ENCODE measurements at regions not wholly inside any gene's neighbourhood (a gene's known extent, or its start where the extent isn't known, plus 50 kb on each side); places are given as distances from the start of the nearest gene placed in this dataset.

- TF ChIP-seq CTCF (IDR thresholded peaks at IDR 0.05 in 4 of 5, conservative IDR thresholded peaks at IDR 0.05 in 1 of 5) (no peak), POLR2A (IDR thresholded peaks at IDR 0.05) (no peak)
- H3K9me3 ChIP-seq = no peaks in the 10 kb centered on the region
- in situ Hi-C loops (cut with MboI; ENCODE audit: low sequenced_read_pairs in 4 of 4) = no loop called here
Measured at GRCh38 chr11:34567733-34568132, 53.2 kb upstream of the EHF start.

GRCh38 chr11:34570584-34570983 is 50.3 kb upstream of the EHF start:
- intact Hi-C loops (cut with DNase I; ENCODE audit: low total_unique reads) = no loop called here
- Histone ChIP-seq H3K36me3 (no peaks in the 10 kb centered on the region), H3K4me3 (no peak overlapping the region), H3K27me3 (peaks cover 0 to 19% (median 5%) of the 10 kb centered on the region in 3 donors), H3K4me1 (no peaks in the 10 kb centered on the region), H3K27ac (no peak overlapping the region), H3K9me3 (no peaks in the 10 kb centered on the region)
- DNase-seq = no peak
- in situ Hi-C loops (cut with MboI; ENCODE audit: low sequenced_read_pairs in 4 of 4) = no loop called here
- TF ChIP-seq CTCF (IDR thresholded peaks at IDR 0.05 in 4 of 5, conservative IDR thresholded peaks at IDR 0.05 in 1 of 5) = no peak
- TF ChIP-seq POLR2A (IDR thresholded peaks at IDR 0.05) = no peak
- ATAC-seq = no peak

More at GRCh38 chr11:34567733-34568132, 53.2 kb upstream of the EHF start:
- intact Hi-C loops (cut with DNase I; ENCODE audit: low total_unique reads) = no loop called here
- H3K4me1 ChIP-seq = no peaks in the 10 kb centered on the region
- no peaks in the 10 kb centered on the region for H3K36me3 ChIP-seq
- ATAC-seq (no peak), DNase-seq (no peak)
- no peak overlapping the region for H3K4me3 ChIP-seq
- no peak overlapping the region for H3K27ac ChIP-seq
- H3K27me3 ChIP-seq = no peaks in the 10 kb centered on the region

Data from gastrocnemius medialis (tissue), 4 donors.